Activated T-cell treated with anti-CD3 and anti-CD28 coated beads, Interleukin-2, amount 50 U/mL, for 72 hours (primary cell): ENCODE measurements at regions not wholly inside any gene's neighbourhood (a gene's known extent, or its start where the extent isn't known, plus 50 kb on each side); places are given as distances from the start of the nearest gene placed in this dataset.
"Not testable (repeated sequence)": the region's sequence is repeated elsewhere in the genome, so short reads cannot be mapped to it uniquely, and the experiment has no call there.

ENCODE experiments used
- ATAC-seq, 2 donors: fragments of 150-1000 bp; cut with Tn5 transposase; replicated peaks in 1 of 2; 2 replicates each; pipeline ENCODE4 v1.10.0; 2021; ENCODE audit warnings: moderate library complexity in 2 of 2, mild to moderate bottlenecking in 1 of 2
- DNase-seq, 2 donors: peaks; one replicate each; pipeline ENCODE4 v3.0.0; 2021 to 2022; ENCODE audit warnings: mixed read lengths in 1 of 2
- H3K27ac Mint-ChIP-seq: one replicate; pipeline ENCODE4 v1.8.0; 2022; ENCODE audit warnings: mild to moderate bottlenecking, moderate library complexity, mixed read lengths
- H3K27me3 Mint-ChIP-seq: one replicate; pipeline ENCODE4 v1.8.0; 2022; ENCODE audit warnings: low read depth, mixed read lengths
- H3K36me3 Mint-ChIP-seq, 2 donors: one replicate each; pipeline ENCODE4 v1.8.0; 2022; ENCODE audit warnings: mixed read lengths in 2 of 2, mild to moderate bottlenecking in 1 of 2; ENCODE audit not compliant: insufficient read depth in 2 of 2
- H3K4me1 Mint-ChIP-seq: one replicate; pipeline ENCODE4 v1.8.0; 2022; ENCODE audit warnings: low read depth, mixed read lengths
- H3K4me3 Mint-ChIP-seq, 2 donors: one replicate each; pipeline ENCODE4 v1.8.0; 2022; ENCODE audit warnings: mild to moderate bottlenecking in 2 of 2, mixed read lengths in 2 of 2, moderate library complexity in 2 of 2
- H3K9me3 Mint-ChIP-seq, 2 donors: one replicate each; pipeline ENCODE4 v1.8.0; 2022; ENCODE audit warnings: mixed read lengths in 2 of 2

DNA sequence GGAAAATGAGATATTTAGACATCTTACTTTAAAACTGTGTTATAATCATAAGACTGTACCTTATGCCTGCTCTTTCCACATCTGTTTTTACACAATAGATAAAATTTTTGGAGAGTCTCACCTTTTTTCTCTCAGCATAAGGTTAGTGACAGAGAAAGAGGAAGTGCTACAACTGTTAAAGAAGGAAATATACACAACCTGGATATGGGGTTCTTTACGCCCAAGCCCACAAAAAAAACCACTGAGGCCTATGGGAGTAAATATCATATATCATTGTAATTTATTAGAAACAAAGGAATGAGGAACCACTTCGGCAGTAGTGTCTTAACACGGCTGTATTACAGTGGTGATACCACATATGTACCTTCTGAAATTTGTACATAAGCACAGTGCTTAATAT, 265.9 kb upstream of the GK2 start:
- Mint-ChIP-seq H3K27ac (no peak overlapping the region), H3K36me3 (peaks cover 3 to 6% of the 10 kb centered on the region in 2 donors), H3K4me1 (peaks cover 9% of the 10 kb centered on the region), H3K9me3 (peaks cover 4 to 6% of the 10 kb centered on the region in 2 donors), H3K4me3 (no peak overlapping the region), H3K27me3 (no peaks in the 10 kb centered on the region)
- ATAC-seq (no peak), DNase-seq (no peak)

DNA sequence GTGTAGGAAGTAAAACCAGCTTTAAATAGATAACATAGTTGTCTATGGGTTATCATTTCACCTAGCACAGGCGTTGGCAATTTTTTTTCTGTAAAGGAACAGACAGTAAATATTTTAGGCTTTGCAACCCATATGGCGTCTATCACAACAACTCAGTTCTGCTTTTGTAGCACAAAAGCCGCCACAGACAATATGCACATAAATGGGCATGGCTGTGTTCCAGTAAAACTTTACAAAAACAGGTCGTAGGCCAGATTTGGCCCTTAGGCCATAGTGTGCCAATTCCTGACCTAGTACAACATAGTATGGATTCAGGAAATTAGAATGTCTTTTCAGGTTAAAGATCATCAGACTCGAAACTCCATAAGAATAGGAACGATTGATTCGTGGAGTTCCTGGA, 265.3 kb upstream of the GK2 start:
- DNase-seq = no peak
- Mint-ChIP-seq H3K9me3 (peaks cover 8 to 9% of the 10 kb centered on the region in 2 donors), H3K27me3 (no peaks in the 10 kb centered on the region), H3K36me3 (peaks cover 3 to 7% of the 10 kb centered on the region in 2 donors), H3K4me1 (peaks cover 4% of the 10 kb centered on the region), H3K4me3 (no peak overlapping the region), H3K27ac (no peak overlapping the region)
- no peak for ATAC-seq

DNA sequence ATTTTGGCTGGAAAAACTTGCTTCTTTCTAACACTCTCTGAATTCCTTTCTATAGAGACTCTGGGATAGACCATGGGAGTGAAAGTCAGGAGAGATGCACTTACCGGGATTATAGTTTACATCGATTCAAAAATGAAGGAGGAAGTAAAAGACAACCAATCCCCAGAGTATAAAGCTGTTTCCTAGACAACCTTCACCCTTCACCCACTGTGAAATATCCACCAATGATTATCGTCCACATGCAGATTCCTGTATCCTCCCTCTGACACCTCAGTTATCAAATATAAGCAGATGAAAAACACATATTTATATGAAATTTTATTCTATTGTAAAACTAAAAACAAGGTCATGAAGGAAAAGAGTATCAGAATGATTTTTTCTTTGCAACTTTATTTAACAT, 258.8 kb upstream of the GK2 start:
- Mint-ChIP-seq H3K27me3 (no peaks in the 10 kb centered on the region), H3K36me3 (peaks cover 3 to 7% of the 10 kb centered on the region in 2 donors), H3K4me3 (no peak overlapping the region), H3K9me3 (peaks cover 8 to 10% of the 10 kb centered on the region in 2 donors), H3K27ac (no peak overlapping the region), H3K4me1 (no peaks in the 10 kb centered on the region)
- ATAC-seq (no peak), DNase-seq (no peak)

DNA sequence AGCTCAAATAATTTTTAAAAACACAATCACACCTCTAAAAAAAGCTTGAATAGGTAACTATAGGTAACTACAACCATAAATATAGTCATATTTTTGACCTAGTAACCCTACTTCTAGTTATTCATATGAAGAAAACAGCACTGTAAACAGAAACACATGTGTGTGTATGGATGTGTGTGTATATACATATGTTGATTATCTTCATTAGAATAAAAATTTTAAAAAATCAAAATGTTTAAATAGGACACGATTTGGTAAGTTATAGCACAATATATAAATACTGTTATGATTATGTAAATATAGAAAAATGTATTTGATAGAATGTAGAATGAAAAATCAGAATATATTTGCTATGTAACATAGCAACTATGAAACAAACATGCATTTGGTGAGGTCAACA, 258.1 kb upstream of the GK2 start:
- no peak overlapping the region for H3K4me3 Mint-ChIP-seq
- peaks cover 3 to 4% of the 10 kb centered on the region in 2 donors for H3K36me3 Mint-ChIP-seq
- no peak for ATAC-seq
- DNase-seq = no peak
- no peak overlapping the region for H3K27ac Mint-ChIP-seq
- H3K4me1 Mint-ChIP-seq = no peaks in the 10 kb centered on the region
- H3K9me3 Mint-ChIP-seq = peaks cover 10% of the 10 kb centered on the region in 2 donors
- no peaks in the 10 kb centered on the region for H3K27me3 Mint-ChIP-seq

DNA sequence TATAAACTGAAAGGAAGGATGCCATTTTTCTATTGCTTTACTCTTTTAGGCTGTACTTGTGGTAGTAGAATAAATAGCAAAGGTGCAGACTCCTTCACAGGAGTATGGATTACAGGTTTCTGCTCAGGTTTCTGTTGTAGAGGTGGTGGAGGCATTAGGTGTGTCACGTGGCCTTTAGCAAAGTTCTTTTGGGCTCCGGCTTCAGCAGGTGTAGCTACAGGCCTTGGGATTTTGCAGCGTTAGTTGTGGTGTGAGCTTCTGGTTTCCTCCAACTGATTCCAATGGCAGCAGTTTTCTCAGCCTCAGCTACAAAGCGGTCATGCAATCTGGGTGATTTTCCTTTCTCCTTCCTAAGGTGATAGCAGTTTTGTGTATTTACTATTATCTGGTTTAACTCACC, 255.8 kb upstream of the GK2 start:
- Mint-ChIP-seq H3K36me3 (peaks cover 4% of the 10 kb centered on the region in 2 donors), H3K9me3 (peaks cover 11 to 12% of the 10 kb centered on the region in 2 donors), H3K4me1 (no peaks in the 10 kb centered on the region), H3K4me3 (no peak overlapping the region), H3K27me3 (no peaks in the 10 kb centered on the region), H3K27ac (no peak overlapping the region)
- ATAC-seq = no peak
- DNase-seq = no peak

DNA sequence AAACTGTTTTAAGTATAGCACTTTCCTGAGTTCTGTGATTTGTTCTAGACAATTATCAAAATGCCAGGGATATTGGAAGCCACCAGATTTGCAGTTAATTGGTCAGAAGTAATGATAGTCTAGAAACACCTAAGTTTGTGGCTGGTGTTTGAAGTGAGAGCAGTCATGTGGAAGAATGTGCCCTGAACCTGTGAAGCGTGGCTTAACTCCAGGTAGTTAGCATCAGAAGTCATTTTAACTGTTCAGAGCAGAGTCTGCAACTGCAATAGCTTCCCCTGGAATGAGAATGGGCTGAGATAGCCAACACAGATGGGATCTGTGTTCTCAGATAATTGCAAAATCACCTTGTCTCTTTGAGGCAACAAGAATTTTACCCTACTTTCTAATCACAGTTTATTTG, 255.1 kb upstream of the GK2 start:
- H3K27me3 Mint-ChIP-seq = no peaks in the 10 kb centered on the region
- no peak overlapping the region for H3K4me3 Mint-ChIP-seq
- no peak overlapping the region for H3K27ac Mint-ChIP-seq
- peaks cover 3 to 6% of the 10 kb centered on the region in 2 donors for H3K36me3 Mint-ChIP-seq
- ATAC-seq (no peak), DNase-seq (no peak)
- H3K4me1 Mint-ChIP-seq = no peaks in the 10 kb centered on the region
- peaks cover 7 to 9% of the 10 kb centered on the region in 2 donors for H3K9me3 Mint-ChIP-seq

DNA sequence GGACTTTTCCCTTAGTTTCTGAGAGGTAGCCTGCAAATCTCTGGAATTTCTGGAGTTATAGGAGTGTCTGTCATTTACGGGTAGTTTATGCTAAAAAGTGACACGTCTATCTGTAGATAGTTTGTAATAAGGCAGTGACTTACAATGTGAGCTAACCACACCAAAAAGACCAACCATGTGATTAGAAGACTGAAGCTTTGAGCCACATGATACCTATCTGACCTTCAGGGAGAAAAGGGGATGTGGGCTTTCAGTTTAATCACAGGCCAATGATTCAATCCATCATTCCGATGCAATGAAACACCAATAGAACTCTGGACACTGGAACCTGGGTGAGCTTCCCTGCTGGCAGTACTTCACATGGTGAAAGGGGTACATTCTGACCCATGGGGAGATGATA, 254.6 kb upstream of the GK2 start:
- H3K4me3 Mint-ChIP-seq = no peak overlapping the region
- DNase-seq (no peak), ATAC-seq (no peak)
- H3K9me3 Mint-ChIP-seq = peaks cover 7 to 9% of the 10 kb centered on the region in 2 donors
- H3K27me3 Mint-ChIP-seq = no peaks in the 10 kb centered on the region
- H3K4me1 Mint-ChIP-seq = no peaks in the 10 kb centered on the region
- H3K36me3 Mint-ChIP-seq = peaks cover 3 to 6% of the 10 kb centered on the region in 2 donors
- H3K27ac Mint-ChIP-seq = no peak overlapping the region

DNA sequence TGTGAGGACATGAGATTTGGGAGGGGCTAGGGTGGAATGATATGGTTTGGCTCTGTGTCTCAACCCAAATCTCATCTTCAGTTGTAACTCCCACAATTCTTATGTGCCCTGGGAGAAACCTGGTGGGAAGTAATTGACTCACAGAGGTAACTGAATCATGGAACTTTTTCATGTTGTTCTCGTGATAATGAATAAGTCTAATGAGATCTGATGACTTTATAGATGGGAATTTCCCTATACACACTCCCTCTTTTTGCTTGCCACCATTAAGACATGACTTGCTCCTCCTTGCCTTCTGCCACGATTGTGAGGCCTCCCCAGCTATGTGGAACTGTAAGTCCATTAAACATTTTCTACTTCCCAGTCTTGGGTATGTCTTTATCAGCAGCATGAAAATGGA, 253.2 kb upstream of the GK2 start:
- DNase-seq = no peak
- Mint-ChIP-seq H3K4me1 (no peaks in the 10 kb centered on the region), H3K27me3 (no peaks in the 10 kb centered on the region), H3K36me3 (peaks cover 3 to 7% of the 10 kb centered on the region in 2 donors), H3K9me3 (peaks cover 7 to 9% of the 10 kb centered on the region in 2 donors), H3K27ac (no peak overlapping the region), H3K4me3 (no peak overlapping the region)
- no peak for ATAC-seq

DNA sequence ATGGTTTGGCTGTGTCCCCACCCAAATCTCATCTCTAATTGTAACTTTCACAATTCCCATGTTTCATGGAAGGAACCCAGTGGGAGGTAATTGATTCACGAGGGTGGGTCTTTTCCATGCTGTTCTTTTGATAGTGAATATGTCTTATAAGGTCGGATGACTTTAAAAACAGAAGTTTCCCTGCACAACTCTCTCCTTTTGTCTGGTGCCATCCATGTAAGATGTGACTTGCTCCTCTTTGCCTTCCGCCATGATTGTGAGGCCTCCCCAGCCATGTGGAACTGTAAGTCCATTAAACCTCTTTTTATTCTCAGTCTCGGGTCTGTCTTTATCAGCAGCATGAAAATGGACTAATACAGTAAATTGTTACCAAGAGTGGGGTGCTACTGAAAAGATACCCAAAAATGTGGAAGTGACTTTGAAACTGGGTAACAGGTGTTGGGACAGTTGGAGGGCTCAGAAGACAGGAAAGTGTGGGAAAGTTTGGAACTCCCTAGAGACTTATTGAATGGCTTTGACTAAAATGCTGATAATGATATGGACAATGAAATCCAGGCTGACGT, 251.4 kb upstream of the GK2 start:
- not testable (repeated sequence) for H3K36me3 Mint-ChIP-seq, H3K9me3 Mint-ChIP-seq, DNase-seq, ATAC-seq, H3K27me3 Mint-ChIP-seq, H3K27ac Mint-ChIP-seq, H3K4me3 Mint-ChIP-seq, H3K4me1 Mint-ChIP-seq

DNA sequence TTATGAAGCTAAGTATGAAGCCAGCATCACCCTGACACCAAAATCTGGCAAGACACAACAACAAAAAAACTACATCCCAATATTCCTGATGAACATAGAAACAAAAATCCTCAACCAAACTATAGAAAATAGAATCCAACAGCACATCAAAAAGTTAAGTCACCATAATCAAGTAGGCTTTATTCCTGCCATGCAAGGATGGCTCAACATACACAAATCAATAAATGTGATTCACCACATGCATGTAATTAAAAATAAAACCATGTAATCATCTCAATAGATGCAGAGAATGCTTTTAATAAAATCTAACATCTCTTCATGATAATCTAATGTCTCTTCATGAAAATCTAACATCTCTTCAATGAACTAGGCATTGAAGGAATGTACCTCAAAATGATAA, 249.4 kb upstream of the GK2 start:
- Mint-ChIP-seq H3K36me3 (peaks cover 3 to 7% of the 10 kb centered on the region in 2 donors), H3K27ac (no peak overlapping the region), H3K4me1 (no peaks in the 10 kb centered on the region), H3K9me3 (peaks cover 7 to 9% of the 10 kb centered on the region in 2 donors), H3K27me3 (no peaks in the 10 kb centered on the region), H3K4me3 (no peak overlapping the region)
- no peak for DNase-seq
- no peak for ATAC-seq

DNA sequence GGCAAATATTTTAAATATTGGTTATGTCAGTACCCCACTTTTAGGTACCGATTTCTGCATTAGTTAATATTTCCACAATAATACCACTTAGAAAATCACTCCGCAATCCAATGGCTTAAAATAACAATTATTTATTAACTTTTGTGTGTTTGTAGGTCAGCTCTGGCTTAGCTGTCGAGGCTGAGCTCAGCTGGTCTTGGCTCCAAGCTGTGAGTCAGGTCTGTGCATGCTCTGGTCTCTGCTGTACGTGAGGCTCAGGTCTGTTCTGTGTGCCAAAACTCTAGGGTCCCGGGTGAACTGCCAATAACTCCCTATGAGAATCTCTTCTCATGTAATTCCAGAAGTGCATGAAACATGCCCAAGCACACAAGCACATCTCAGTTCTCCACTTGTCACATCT, 245.8 kb upstream of the GK2 start:
- peaks cover 0 to 3% of the 10 kb centered on the region in 2 donors for H3K36me3 Mint-ChIP-seq
- no peaks in the 10 kb centered on the region for H3K9me3 Mint-ChIP-seq
- peaks cover 12% of the 10 kb centered on the region for H3K27me3 Mint-ChIP-seq
- no peak overlapping the region for H3K27ac Mint-ChIP-seq
- peaks cover 7% of the 10 kb centered on the region for H3K4me1 Mint-ChIP-seq
- ATAC-seq (no peak), DNase-seq (no peak)
- no peak overlapping the region for H3K4me3 Mint-ChIP-seq

DNA sequence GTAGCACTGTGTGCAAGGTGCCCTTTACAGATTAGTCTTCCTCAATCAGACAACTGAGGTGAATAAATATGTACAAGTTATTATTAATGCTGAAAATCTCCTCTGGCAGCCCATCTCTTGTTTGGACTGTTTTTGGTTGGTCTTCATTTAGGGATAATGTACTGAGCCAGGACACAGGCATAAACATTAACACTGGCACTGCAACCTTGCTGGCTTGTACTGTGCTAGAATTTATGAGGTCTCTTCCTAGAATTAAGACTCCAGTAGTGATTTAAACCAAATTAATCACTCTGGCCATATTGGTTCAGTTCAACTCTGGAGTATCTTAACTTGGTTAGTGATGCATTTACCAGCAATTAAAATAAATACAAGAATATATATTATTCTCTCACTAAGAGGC, 244.7 kb upstream of the GK2 start:
- Mint-ChIP-seq H3K9me3 (no peaks in the 10 kb centered on the region), H3K4me1 (peaks cover 7% of the 10 kb centered on the region), H3K36me3 (peaks cover 0 to 1% of the 10 kb centered on the region in 2 donors), H3K4me3 (no peak overlapping the region), H3K27me3 (peaks cover 13% of the 10 kb centered on the region), H3K27ac (no peak overlapping the region)
- ATAC-seq (no peak), DNase-seq (no peak)

DNA sequence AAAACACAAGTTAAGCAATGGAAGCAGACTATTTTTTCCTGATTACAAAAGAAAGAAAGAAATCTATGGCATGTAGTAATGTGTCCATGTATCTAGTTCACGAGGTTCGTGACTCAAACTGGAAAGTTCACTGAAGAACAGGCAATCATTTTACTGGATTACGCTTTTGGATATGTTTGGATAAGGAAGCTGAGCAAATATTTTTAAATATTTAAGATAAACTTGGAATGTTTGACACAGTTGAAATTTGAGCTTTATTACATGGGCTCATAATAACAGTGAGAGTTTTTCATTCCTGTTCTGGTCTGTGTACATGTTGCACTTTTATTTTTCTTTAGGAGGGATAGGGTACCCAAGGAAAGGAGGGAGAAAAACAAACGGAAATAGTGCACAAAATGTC, 244.2 kb upstream of the GK2 start:
- Mint-ChIP-seq H3K27ac (no peak overlapping the region), H3K4me3 (no peak overlapping the region), H3K4me1 (peaks cover 7% of the 10 kb centered on the region), H3K27me3 (peaks cover 13% of the 10 kb centered on the region), H3K9me3 (no peaks in the 10 kb centered on the region), H3K36me3 (no peaks in the 10 kb centered on the region)
- ATAC-seq (no peak), DNase-seq (no peak)

DNA sequence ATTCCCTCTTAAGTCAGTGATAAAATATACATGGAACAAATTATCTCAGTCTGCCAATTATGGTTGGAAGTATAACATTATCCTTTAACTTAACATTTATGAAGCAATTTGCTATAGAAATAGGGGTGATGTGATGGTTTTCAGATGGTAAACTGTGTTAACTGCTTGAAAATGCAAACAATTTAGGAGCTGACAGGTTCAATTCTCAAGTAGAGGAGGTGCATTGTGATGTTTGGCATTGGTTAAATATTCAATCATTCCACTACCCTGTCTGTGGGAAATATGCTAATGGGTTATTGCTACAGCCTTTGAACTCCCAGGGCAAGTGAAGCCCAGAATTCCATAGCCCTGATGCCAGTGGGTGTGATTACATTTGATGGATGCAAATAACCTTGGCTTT, 243.4 kb upstream of the GK2 start:
- H3K27ac Mint-ChIP-seq = no peak overlapping the region
- H3K4me1 Mint-ChIP-seq = peaks cover 7% of the 10 kb centered on the region
- H3K36me3 Mint-ChIP-seq = no peaks in the 10 kb centered on the region
- H3K27me3 Mint-ChIP-seq = peaks cover 13% of the 10 kb centered on the region
- no peak for ATAC-seq
- H3K4me3 Mint-ChIP-seq = no peak overlapping the region
- no peak for DNase-seq
- no peaks in the 10 kb centered on the region for H3K9me3 Mint-ChIP-seq
